ENCODE measurements at regions not wholly inside any gene's neighbourhood (a gene's known extent, or its start where the extent isn't known, plus 50 kb on each side); places are given as distances from the start of the nearest gene placed in this dataset.

DNA sequence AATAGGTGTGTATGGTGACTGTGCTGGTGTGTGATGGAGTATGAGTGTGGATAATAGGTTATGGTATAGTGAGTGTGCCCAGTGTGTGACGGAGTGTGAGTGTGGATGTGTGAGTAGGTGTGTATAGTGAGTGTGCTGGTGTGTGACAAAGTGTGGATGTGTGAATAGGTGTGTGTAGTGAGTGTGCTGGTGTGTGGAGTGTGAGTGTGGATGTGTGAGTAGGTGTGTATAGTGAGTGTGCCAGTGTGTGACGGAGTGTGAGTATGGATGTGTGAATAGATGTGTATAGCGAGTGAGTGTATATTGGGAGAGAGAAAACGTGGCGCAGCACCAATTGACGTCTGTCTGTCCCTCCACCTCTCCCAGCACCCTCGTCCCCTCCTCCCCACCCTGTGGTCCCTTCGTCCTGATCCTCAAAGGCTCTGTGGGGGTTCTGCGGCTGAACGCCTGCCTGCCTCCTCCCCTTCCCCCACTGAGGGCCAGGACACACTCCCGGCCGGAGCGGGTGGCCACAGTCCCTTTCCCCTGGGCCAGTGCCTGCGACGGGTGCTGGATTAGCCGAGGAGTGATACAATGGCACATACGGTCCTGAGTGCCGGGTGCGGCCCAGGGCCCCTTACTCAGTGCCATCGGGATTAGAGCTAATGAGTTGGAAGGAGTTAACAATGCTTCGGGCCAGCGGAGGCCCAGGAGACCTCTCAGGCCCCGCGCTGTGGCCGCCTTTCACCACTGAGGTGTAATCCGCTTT lies 160.0 kb downstream of the MRM1 start:
- no peak for DNase-seq

DNA sequence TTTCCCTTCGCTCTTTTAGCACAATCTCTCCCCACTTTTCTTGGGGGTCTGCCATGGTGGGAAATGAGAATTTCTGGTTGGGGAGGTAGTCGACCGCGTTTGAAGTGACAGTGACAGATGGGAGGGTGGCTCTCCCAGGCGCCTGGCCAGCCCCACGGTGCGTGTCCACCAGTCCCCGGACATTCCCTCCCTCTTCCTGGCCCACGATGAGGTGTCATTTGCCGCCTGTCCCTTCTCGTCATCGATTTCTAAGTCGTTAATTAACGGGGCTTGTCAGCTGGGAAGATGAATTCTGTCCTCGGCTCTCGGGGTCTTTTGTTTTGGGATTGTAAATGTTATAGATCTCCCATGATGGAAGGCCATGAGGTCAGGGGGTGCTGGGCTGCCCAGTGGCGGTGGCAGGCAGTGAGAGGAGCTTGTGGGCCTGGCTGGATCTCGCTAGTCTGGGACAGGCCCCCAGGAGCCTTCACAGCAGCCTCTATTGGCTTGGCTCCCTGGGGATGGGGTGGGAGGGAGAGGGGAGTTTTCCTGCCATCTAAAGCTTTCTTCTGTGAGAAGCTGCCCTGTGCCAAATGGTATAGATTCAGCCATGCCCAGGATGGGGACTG lies 164.2 kb downstream of the MRM1 start:
- DNase-seq = no peak

- no peak for DNase-seq
Measured at GRCh38 chr17:36768394-36768793, 167.0 kb downstream of the MRM1 start.

- DNase-seq = no peak
Measured at GRCh38 chr17:36773039-36773438, 164.2 kb upstream of the LHX1 start.

- no peak for DNase-seq
Measured at GRCh38 chr17:36777118-36777517, 160.2 kb upstream of the LHX1 start.

- no peak for DNase-seq
Measured at GRCh38 chr17:36778448-36778847, 158.8 kb upstream of the LHX1 start.

DNA sequence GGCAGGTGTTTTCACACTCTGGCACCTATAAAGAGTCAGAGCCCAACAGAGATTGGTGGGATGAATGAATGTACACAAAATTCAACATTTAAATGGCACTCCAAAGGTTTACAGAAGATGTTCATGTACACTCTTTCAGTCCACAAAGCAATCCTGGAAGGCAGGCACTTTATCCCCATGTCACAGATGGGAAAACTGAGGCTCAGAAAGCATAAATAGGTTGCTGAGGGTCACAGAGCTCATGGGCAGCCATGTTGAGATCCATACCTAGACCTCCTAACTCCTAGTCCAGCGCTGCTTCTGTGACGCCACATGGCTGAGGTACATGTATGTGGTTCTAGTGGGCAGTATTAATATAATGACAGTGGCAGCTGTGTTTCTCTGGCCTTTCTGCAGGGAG lies 157.7 kb upstream of the LHX1 start:
- no peak for DNase-seq

- DNase-seq = no peak
Measured at GRCh38 chr17:36784633-36785032, 152.6 kb upstream of the LHX1 start.

- no peak for DNase-seq
Measured at GRCh38 chr17:36786867-36787266, 150.4 kb upstream of the LHX1 start.

GRCh38 chr17:36791150-36791941 lies 145.9 kb upstream of the LHX1 start:
- no peak for DNase-seq

- no peak for DNase-seq
Measured at GRCh38 chr17:36791942-36792475, 145.3 kb upstream of the LHX1 start.

- DNase-seq = no peak
Measured at GRCh38 chr17:36792849-36793248, 144.4 kb upstream of the LHX1 start.

DNA sequence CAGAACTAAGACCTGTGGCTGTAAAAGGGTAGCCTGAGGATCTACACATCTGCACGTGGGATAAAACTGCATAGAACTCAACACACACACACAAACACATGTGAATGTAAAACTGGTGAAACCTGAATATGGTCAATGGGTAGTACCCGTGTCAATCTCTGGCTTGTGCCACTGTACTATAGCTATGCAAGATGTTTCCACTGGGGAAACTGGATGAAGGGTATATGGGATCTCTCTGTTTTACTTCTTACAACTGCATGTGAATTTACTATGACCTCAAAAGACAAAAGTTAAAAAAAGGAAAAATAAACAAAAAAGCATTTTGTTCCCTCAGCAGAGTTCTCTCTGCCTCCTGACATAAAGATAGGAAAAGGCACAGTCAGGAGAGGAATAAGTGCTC lies 143.3 kb upstream of the LHX1 start:
- no peak for DNase-seq

GRCh38 chr17:36807496-36808179 lies 129.6 kb upstream of the LHX1 start:
- no peak for DNase-seq

DNA sequence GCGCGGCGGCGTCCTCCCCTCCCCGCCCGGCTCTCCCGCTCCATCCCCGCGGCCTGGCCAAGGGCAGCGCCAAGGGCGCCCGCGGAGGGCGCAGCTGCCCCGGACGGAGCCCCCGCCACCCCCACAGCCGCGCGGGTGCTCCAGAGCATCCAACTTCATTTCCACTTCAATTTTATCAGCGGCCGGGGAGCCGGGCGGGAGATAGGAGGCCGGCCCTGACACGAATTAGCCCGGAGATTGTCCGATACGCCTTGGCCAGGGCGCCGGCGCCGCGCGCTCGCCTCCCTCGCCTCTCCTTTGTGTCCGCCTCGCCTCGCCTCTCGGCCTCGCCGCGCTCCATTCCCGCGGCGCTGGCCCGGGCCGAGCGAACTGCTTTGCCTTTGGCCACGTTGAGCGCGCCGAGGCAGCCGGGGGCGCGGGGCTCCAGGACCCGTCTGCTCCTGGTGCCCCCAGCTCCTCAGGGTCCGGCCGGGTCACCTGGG lies 129.1 kb upstream of the LHX1 start:
- DNase-seq = no peak

DNA sequence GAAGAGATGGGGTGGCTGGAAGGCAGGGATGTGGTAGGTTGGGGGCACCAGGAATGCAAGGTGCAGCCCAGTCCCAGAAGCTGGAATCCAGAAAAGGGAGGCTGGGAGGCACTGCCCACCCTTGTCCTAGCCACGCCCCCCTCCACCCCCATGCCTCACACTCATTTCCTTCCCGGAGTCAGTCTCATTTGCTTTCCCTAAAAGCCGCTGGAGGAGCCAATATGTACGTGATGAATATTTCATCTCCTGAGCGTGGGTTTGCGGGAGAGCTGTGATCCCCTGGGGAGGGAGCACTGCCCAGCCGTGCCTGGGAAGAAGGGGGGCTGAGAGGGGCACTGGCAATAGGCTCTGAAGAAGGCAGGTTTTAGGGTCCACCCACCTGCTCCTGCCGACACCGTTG lies 124.5 kb upstream of the LHX1 start:
- no peak for DNase-seq

- no peak for DNase-seq
Measured at GRCh38 chr17:36813357-36813756, 123.9 kb upstream of the LHX1 start.

- DNase-seq = no peak
Measured at GRCh38 chr17:36813957-36814563, 123.2 kb upstream of the LHX1 start.

DNA sequence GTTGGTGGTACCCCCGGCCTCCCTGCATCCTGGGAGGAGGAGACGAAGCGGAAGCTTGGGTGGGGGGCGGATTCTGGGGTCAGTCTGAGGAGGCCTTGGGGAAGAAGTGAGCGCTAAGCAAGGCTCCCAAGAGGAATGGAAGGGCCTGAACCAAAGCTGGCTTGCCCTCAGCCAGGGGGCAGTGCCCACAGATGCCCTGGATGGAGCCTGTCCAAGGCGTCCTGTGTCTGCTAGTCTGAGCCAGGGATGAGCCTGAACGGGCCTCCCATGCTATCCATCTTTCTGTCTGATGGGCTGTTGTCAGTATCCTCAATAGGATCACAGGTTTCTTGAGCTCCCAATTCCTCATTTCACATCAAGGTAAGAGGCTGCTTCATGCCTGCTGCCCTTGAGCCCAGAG lies 122.3 kb upstream of the LHX1 start:
- no peak for DNase-seq

DNA sequence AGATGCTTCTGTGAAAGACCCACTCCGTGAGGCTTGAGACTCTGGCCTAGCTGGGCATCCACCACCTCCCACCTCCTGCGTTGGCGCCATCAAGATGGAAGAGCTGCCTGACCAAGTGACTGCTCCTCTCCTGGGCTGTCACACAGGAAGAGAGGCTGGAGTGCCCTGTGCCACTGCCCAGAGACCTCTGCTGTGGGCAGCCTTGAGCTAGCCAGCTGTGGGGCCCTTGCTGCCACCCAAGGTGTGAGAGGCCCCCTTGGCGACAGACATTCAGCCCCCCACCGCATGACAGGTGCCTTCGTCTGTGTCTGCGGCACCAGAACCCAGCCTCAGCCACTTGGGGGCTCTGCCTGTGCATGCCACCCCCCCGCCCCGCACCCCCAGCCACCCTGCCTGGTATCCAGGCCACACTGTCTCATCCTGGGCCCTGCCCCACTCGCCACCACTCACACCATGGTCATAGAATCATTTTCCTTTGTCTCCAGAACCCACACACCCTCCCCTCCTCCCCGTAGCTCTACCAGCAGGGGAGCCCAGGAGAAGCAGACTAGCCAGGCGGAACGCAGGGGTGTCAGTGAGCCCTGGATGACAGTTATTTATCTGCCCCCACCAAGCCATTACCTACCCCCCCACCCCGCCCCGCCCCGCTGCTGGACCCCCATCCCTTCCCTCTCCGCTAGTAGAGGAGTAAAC lies 120.9 kb upstream of the LHX1 start:
- no peak for DNase-seq

DNA sequence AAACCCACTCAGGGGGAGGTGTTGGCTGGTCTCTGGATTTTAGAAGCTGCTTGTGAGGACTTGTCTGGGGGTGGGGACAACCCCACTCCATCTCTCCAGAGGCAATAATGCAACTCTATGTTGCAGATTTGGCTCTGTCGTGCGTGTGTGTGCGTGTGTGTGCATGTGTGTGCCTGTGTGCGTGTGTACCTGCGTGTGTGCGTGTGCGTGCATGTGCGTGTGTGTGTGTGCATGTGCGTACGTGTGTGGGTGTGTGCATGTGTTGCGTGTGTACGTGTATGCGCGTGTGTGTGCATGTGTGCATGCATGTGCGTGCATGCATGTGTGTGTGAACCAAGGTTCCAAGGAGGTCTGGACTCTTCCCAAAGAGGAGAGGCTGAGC lies 120.4 kb upstream of the LHX1 start:
- DNase-seq = no peak

DNA sequence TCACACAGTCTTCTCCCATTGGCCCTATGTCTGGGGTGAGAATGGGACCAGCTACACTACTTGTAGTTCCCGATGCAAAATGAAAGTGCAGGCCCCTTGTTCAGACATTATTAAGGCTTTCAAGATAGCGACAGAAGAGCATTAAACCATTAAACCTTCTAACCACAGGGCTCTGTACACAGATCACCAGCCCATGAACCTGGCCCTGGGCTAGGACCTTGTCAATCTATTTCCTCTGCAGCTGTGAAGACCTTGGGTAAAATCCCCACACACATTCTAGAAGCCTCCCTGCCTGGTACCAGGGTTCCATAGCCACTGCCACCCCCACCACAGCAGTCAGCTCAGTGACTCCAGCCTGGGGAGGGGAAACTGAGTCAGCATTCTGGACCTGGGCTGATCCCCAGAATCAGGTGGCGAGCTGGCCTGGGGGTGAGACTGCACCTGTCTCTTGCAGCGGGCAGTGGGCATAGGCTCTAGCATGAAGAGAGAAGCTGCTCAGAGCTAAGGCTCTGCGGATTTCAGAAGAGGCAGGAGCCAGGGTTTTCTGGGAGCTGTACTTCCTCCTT lies 119.7 kb upstream of the LHX1 start:
- no peak for DNase-seq
